PFSK-1 (cell line): ENCODE measurements at regions not wholly inside any gene's neighbourhood (a gene's known extent, or its start where the extent isn't known, plus 50 kb on each side); places are given as distances from the start of the nearest gene placed in this dataset.

Experiments used
- FOXP2 ChIP-seq: optimal IDR thresholded peaks from 2 replicates; pipeline ENCODE3; 2011; ENCODE audit warnings: borderline replicate concordance, control low read depth, inconsistent platforms; ENCODE audit not compliant: insufficient read depth; ENCODE audit errors: extremely low read length, extremely low read depth
- POLR2AphosphoS5 ChIP-seq: IDR thresholded peaks from 2 replicates; pipeline ENCODE4 v1.6.1; 2012; ENCODE audit warnings: low read depth, mild to moderate bottlenecking, control low read depth, low read length, moderate library complexity

DNA sequence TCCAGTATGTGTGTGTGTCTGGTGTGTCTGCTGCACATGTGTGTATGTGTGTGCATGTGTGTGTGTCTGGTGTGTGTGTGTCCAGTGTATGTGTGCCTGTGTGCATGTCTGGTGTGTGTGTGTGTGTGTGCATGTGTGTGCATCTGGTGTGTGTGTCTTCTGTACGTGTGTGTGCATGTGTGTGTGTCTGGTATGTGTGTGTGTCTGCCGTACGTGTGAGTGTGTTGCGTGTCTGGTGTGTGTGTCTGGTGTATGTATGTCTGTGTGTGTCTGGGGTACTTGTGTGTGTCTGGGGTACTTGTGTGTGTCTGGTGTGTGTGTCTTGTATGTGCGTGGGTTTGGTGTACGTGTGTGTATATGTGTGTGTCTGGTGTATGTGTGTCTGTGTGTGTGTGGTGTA is 289.1 kb upstream of the SHH start:
- no peak for TF ChIP-seq POLR2AphosphoS5
- no peak for TF ChIP-seq FOXP2
